Renal cortex interstitium (tissue), 11 donors: ENCODE measurements at regions not wholly inside any gene's neighbourhood (a gene's known extent, or its start where the extent isn't known, plus 50 kb on each side); places are given as distances from the start of the nearest gene placed in this dataset.
"Not testable (repeated sequence)": the region's sequence is repeated elsewhere in the genome, so short reads cannot be mapped to it uniquely, and the experiment has no call there.

Experiments used
- DNase-seq, 11 donors: peaks; one replicate each; pipeline ENCODE4 v3.0.0-alpha.2; 2013; ENCODE audit warnings: low read depth in 9 of 11, low spot score in 4 of 11; ENCODE audit errors: extremely low read depth in 1 of 11

GRCh38 chr15:96147267-96147666 is 183.2 kb upstream of the NR2F2 start:
- no peak for DNase-seq

GRCh38 chr15:96150254-96150653 is 180.2 kb upstream of the NR2F2 start:
- DNase-seq, result no peak

- not testable (repeated sequence) for DNase-seq
Observed at GRCh38 chr15:96151749-96152148, 178.8 kb upstream of the NR2F2 start.

- DNase-seq, result no peak
Observed at GRCh38 chr15:96153929-96154328, 176.6 kb upstream of the NR2F2 start.

GRCh38 chr15:96158938-96159337 is 171.6 kb upstream of the NR2F2 start:
- DNase-seq, result peak in 4 of 11 donors; percentile 61 to 76 (median 64)

GRCh38 chr15:96160269-96160668 is 170.2 kb upstream of the NR2F2 start:
- DNase-seq, result peak in 4 of 11 donors; percentile 52 to 74 (median 60)

GRCh38 chr15:96160800-96161199 is 169.7 kb upstream of the NR2F2 start:
- no peak for DNase-seq

GRCh38 chr15:96162322-96162721 is 168.2 kb upstream of the NR2F2 start:
- DNase-seq, result no peak

- no peak for DNase-seq
Observed at GRCh38 chr15:96165081-96165480, 165.4 kb upstream of the NR2F2 start.

GRCh38 chr15:96165775-96166174 is 164.7 kb upstream of the NR2F2 start:
- DNase-seq, result no peak

GRCh38 chr15:96166223-96167200 is 164.0 kb upstream of the NR2F2 start:
- DNase-seq, result no peak

GRCh38 chr15:96170616-96170978 is 159.9 kb upstream of the NR2F2 start:
- DNase-seq, result not testable (repeated sequence)

GRCh38 chr15:96170979-96171739 is 159.3 kb upstream of the NR2F2 start:
- peak in 2 of 11 donors; percentile 53 to 77 for DNase-seq

GRCh38 chr15:96171853-96172296 is 158.6 kb upstream of the NR2F2 start:
- DNase-seq, result peak in 5 of 11 donors; percentile 51 to 77 (median 60)

- DNase-seq, result no peak
Observed at GRCh38 chr15:96172417-96172816, 158.1 kb upstream of the NR2F2 start.

GRCh38 chr15:96176831-96177230 is 153.7 kb upstream of the NR2F2 start:
- no peak for DNase-seq

GRCh38 chr15:96177279-96177678 is 153.2 kb upstream of the NR2F2 start:
- no peak for DNase-seq

GRCh38 chr15:96180087-96180748 is 150.3 kb upstream of the NR2F2 start:
- DNase-seq, result no peak

- no peak for DNase-seq
Observed at GRCh38 chr15:96181217-96181616, 149.3 kb upstream of the NR2F2 start.
